Dermis microvascular lymphatic vessel endothelial cell (primary cell): ENCODE measurements at regions not wholly inside any gene's neighbourhood (a gene's known extent, or its start where the extent isn't known, plus 50 kb on each side); places are given as distances from the start of the nearest gene placed in this dataset.
"Not testable (repeated sequence)": the region's sequence is repeated elsewhere in the genome, so short reads cannot be mapped to it uniquely, and the experiment has no call there.

Source experiments
- DNase-seq, 2 donors: peaks; one replicate each; pipeline versions ENCODE4 v3.0.0 to v3.0.0-alpha.2; 2010; ENCODE audit warnings: low read depth in 2 of 2

- no peak for DNase-seq
Observed at GRCh38 chr7:68604541-68604940, 993.7 kb upstream of the AUTS2 start.

DNA sequence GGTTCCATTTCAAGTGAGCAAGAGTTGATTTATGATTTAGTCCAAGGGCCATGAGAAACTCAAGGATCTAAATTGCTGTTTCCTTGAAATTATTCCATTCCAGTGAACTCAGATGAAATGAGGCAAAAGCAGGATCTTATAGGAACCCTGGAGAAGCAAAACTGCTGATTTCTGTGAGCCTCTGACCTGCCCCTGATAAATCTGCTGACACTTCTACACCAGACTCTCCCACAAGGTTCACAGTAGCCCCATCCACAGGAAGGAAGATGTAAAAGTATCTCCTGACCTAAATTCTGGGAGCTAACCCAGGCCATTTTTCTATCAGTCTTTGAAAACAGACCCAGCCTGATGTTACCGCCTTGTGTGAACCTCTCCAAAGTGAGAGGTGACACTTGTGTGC is 987.6 kb upstream of the AUTS2 start:
- no peak for DNase-seq

DNA sequence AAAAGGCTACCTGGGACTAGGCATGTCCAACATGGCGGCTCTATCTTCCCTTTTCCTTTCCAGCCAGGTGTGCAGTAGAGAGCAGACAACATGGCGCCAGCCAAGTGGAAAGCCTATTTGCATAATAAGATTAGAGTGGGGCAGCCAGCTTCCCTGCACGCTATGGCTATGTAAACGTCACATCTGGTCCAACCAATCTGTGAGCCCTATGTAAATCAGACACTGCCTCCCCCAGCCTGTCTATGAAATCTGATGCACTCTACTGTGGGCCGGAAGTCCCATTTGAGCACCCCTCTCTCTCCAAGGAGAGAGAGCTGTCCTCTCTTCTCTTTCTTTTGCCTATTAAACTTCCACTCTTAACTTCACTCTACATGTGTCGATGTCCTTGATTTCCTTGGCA is 984.9 kb upstream of the AUTS2 start:
- no peak for DNase-seq

DNA sequence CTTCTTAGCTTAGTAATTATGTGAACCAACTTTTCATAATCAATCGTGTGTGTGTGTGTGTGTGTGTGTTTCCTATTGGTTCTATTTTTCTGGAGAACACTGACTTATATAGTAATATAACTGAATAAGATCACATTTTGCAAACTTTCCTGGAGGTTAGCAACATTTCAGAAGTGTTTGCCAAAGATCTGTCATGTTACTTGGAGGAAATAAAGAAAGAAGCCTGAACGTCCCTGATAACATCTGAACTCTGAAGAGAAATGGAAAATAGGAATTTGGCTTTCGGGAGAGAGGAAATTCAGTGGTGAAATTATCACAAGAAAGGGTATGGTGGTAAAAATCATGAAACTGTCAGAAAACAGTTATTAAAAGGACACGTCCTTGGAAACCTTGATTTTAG is 984.4 kb upstream of the AUTS2 start:
- DNase-seq, result no peak

DNA sequence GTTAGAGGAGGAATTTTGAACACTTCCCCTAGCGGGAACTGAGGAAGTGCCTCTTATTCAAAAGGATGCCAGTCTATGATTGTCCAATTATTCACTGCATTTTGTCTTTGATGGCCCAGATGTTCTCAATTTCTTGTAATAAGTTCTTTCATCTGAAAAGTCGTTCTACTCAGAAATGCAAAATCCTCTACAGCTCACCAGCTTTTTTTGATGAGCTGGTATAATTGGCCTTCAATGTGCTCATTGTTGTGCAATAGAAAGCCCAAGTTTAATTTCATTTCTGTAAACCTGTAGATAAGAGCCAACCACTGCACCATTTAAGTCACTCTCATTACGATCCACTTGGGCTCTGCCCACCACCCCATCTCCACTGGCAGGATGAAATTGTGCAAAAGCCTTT is 978.7 kb upstream of the AUTS2 start:
- DNase-seq, result no peak

GRCh38 chr7:68622500-68622899 is 975.8 kb upstream of the AUTS2 start:
- no peak for DNase-seq

- no peak for DNase-seq
Observed at GRCh38 chr7:68623030-68623429, 975.2 kb upstream of the AUTS2 start.

DNA sequence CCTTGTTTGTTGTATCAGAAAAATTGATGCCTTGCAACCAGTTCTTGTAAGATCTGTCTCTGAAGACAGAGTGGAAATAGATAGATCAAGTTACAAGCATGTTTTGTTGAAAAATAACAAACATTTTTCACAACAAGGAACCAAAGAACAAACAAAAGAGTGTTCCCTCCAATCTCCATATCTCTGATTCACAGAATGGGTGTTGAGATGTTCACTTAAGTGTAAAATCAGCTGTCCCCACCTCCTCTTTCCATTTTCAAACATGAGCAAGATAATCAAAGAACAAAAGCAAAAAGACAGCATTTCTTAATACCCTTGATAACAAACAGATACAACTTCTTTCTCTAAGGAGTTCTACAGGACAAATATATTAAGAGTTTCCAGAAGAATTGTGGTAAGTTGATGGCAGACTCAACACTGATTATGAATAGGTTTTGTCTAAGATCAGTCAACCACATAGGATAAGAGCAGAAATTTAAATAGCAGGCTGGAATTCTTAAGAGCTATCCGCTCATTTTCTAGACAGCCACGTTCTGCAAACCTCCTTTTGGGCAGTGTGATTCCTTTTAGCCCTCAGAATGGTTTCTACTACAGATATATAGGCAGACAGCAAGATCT is 970.9 kb upstream of the AUTS2 start:
- DNase-seq, result no peak

GRCh38 chr7:68630914-68631313 is 967.4 kb upstream of the AUTS2 start:
- not testable (repeated sequence) for DNase-seq

GRCh38 chr7:68640103-68640502 is 958.2 kb upstream of the AUTS2 start:
- DNase-seq, result no peak

DNA sequence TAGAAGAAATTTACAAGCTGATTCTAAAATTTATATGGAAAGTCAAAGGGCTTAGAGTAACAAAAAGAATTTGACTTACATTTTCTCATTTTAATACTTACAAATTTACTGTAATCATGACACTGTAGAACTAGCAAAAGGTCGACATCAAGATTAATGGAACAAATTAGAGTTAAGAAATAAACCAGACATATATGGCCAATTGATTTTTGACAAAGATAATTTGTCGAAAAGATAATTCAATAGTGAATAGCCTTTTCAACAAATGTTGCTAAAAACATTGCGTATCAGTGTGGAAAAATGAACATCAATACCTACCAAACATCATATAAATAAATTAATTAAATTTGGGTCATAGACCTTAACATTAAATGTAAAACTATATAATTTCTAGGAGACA is 955.5 kb upstream of the AUTS2 start:
- no peak for DNase-seq

DNA sequence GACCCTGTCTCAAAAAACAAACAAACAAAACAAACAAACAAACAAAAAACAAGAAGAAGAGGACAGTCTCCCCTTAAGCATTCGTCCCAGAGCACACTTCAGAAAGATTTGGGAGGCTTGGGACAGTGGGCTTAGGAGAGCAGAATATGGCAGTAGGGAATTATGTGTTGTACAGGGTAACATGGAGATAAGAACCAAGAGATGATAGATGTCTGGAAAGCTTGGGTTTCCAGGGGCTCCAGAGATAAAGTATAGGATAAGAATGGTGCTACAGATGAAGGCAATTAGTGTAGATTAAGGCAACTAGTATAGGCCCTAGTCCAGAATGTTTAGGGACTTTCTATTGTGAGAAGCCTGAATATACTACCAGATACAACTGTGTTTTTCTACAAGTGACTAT is 934.9 kb upstream of the AUTS2 start:
- no peak for DNase-seq

- DNase-seq, result no peak
Observed at GRCh38 chr7:68671046-68671445, 927.2 kb upstream of the AUTS2 start.

DNA sequence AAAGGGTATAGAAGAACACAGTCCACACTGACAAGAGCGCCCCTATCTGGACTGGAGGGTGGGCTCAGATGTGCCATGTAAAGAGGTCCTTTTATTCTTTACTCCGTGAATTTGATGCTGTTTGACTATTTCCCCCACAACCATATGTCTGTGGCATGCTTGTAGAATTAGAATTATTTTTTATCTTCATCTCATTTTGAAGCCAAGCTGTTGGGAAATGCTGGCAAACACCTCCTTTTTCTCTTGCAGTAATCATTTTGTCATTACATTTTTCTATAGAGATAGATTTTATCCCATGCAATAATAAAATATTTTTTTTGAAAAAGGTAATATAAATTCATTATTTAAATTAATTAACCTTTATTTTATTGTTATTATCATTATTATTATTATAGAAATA is 926.6 kb upstream of the AUTS2 start:
- no peak for DNase-seq

GRCh38 chr7:68674826-68675225 is 923.4 kb upstream of the AUTS2 start:
- no peak for DNase-seq

DNA sequence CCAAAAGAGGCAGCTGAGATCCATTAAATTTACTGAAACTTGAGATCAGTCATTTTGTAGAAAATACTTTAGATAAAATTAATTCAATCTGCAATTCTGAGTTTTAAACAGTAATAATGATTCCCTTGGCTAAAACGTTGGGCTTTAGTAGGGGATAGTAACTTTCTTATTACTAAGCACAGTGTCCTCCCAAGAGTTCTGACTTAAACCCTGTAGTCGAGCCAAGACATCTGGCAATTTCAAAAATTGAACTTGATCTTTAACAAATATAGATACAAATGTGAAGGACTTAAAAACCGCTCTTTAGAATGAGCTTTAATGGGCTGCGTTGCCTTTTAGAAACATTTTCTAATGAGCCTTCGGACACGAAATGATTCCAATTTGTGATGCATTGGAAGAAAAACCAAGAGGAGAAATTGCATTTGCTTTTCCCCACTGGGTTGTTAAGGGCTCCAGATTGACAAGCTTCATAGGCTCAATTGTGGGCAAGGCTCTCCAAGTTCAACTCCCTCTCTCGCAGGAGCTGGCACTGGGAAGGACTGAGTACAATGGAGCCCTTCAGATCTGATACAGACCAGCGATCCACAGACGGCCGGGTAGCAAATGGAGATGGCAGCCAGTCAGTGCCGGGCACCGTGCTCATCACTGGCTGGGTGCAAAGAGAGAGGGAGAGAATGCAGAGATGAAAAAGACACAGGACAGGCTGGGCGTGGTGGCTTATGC is 921.3 kb upstream of the AUTS2 start:
- DNase-seq, result no peak

- DNase-seq, result no peak
Observed at GRCh38 chr7:68678196-68678595, 920.1 kb upstream of the AUTS2 start.

GRCh38 chr7:68679459-68680234 is 918.6 kb upstream of the AUTS2 start:
- no peak for DNase-seq

DNA sequence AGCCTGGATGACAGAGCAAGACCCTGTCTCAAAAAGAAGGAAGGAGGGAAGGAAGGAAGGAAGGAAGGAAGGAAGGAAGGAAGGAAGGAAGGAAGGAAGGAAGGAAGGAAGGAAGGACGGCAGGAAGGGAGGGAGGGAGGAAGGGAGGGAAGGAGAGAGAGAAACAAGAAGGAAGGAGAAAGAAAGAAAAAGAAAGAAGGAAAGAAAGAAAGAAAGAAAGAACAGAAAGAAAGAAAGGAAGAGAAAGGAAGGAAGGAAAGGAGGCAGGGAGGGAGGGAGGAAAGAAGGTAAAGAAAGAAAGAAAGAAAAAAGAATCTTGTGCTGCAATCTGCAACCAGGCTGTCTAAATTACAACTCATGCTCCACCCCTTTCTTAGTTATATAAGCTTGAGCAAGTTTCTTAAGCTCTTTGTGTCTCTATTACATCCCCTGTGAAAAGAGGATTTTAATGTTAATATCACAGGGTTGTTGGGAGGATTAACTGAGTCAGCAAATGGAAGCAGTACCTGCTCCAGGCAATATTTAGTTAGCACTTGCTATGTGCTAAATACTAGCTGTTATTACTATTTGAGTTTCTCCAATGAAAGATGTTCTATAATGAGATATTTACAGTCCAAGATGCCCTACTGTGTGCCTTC is 917.9 kb upstream of the AUTS2 start:
- DNase-seq, result no peak

DNA sequence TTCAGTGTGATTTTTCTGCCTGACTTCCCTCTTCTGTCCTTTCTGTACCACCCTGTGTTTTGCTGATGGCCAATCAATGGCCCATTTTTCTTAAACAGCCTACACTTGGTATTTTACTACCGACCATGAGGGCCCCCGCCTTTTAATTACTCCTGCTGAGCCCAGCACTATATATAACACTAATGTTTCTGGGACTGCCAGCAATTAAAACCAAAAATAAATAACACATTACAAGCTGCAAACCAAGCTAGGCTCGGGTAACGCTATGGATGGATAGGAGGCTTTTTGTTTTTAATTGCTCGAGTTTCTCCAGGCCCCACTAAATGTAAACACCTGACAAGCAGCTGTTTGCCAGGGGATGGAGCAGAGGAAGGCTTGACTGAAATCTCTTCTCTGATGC is 915.4 kb upstream of the AUTS2 start:
- DNase-seq, result no peak

- no peak for DNase-seq
Observed at GRCh38 chr7:68684246-68684839, 913.9 kb upstream of the AUTS2 start.

GRCh38 chr7:68684996-68685395 is 913.3 kb upstream of the AUTS2 start:
- no peak for DNase-seq
